Breast epithelium (tissue), 3 donors: ENCODE measurements at regions not wholly inside any gene's neighbourhood (a gene's known extent, or its start where the extent isn't known, plus 50 kb on each side); places are given as distances from the start of the nearest gene placed in this dataset.

ENCODE experiments used
- POLR2A ChIP-seq: fragments of 450-650 bp; IDR thresholded peaks from one replicate; pipeline ENCODE4 v1.6.1; 2016; ENCODE audit warnings: antibody characterized with exemption, mild to moderate bottlenecking, moderate library complexity
- POLR2AphosphoS5 ChIP-seq, 3 donors: sonication (generic); formaldehyde crosslinking; IDR thresholded peaks; one replicate each; pipeline ENCODE4 v1.6.1; 2017; ENCODE audit warnings: antibody characterized with exemption in 3 of 3
- TF ChIP-seq, protein P1 (sequence below), 3 donors: fragments of 450-650 bp; IDR thresholded peaks; one replicate each; pipeline ENCODE4 v1.5.1; 2016 to 2017; ENCODE audit warnings: antibody characterized with exemption in 3 of 3, mild to moderate bottlenecking in 3 of 3, moderate library complexity in 3 of 3

DNA sequence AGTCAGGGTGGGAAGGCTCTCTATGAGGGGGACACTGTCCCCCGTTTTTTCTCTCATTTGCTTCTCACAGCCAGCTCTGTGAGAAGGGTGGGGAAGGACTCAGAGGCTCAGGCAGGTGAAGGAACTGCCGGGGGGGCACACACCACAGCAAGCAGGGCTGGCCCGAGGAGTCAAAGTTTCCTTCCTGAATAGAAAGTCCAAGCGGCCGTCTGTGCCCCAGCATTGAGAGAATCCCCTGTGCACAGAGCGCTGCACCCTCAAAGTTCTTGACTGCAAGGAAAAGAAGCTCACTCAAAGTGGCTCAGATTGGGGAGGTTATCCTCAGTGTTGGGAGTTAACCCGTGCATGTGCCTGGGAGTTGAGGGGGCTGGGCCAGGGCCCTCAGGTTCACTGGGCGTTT, 145.2 kb upstream of the AJAP1 start:
- TF ChIP-seq, protein P1, sequence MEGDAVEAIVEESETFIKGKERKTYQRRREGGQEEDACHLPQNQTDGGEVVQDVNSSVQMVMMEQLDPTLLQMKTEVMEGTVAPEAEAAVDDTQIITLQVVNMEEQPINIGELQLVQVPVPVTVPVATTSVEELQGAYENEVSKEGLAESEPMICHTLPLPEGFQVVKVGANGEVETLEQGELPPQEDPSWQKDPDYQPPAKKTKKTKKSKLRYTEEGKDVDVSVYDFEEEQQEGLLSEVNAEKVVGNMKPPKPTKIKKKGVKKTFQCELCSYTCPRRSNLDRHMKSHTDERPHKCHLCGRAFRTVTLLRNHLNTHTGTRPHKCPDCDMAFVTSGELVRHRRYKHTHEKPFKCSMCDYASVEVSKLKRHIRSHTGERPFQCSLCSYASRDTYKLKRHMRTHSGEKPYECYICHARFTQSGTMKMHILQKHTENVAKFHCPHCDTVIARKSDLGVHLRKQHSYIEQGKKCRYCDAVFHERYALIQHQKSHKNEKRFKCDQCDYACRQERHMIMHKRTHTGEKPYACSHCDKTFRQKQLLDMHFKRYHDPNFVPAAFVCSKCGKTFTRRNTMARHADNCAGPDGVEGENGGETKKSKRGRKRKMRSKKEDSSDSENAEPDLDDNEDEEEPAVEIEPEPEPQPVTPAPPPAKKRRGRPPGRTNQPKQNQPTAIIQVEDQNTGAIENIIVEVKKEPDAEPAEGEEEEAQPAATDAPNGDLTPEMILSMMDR (IDR thresholded peaks at IDR 0.05): no peak
- TF ChIP-seq POLR2A (no peak), POLR2AphosphoS5 (IDR thresholded peaks at IDR 0.05) (no peak)
